Peyer's patch (tissue), 4 donors: ENCODE measurements at regions not wholly inside any gene's neighbourhood (a gene's known extent, or its start where the extent isn't known, plus 50 kb on each side); places are given as distances from the start of the nearest gene placed in this dataset.

Experiments
- CTCF ChIP-seq, 6 experiments: fragments of 450-650 bp in 4 of 6; fragments of 200-600 bp in 2 of 6; sonication (generic) in 1 of 6; IDR thresholded peaks; one replicate each; pipeline ENCODE4 v1.5.1; 2017 to 2019; ENCODE audit warnings: antibody characterized with exemption in 6 of 6, mild to moderate bottlenecking in 3 of 6, moderate library complexity in 1 of 6
- POLR2A ChIP-seq, 2 donors: fragments of 450-650 bp; IDR thresholded peaks; one replicate each; pipeline ENCODE4 v1.5.1; 2017; ENCODE audit warnings: antibody characterized with exemption in 2 of 2, mild to moderate bottlenecking in 2 of 2, moderate library complexity in 2 of 2

- TF ChIP-seq CTCF (IDR thresholded peaks at IDR 0.05), result no peak
- no peak for TF ChIP-seq POLR2A (IDR thresholded peaks at IDR 0.05)
Measured at GRCh38 chr4:185894481-185894880, 82.5 kb upstream of the SORBS2 start.
